Skeletal muscle satellite cell (primary cell): ENCODE measurements at regions not wholly inside any gene's neighbourhood (a gene's known extent, or its start where the extent isn't known, plus 50 kb on each side); places are given as distances from the start of the nearest gene placed in this dataset.
"Not testable (repeated sequence)": the region's sequence is repeated elsewhere in the genome, so short reads cannot be mapped to it uniquely, and the experiment has no call there.

Experiments used
- H3K27me3 ChIP-seq: 2 replicates; pipeline ENCODE4 v1.7.0; 2013; ENCODE audit warnings: low read length; ENCODE audit not compliant: control insufficient read depth, insufficient read depth
- H3K36me3 ChIP-seq: 2 replicates; pipeline ENCODE4 v1.7.0; 2013; ENCODE audit warnings: mild to moderate bottlenecking, control low read depth, low read length; ENCODE audit not compliant: insufficient read depth
- H3K4me1 ChIP-seq: 2 replicates; pipeline ENCODE4 v1.7.0; 2013; ENCODE audit warnings: low read length; ENCODE audit not compliant: control insufficient read depth, insufficient read depth
- H3K4me2 ChIP-seq: 2 replicates; pipeline ENCODE4 v1.7.0; 2013; ENCODE audit warnings: mild to moderate bottlenecking, low read length
- H3K4me3 ChIP-seq: 2 replicates; pipeline ENCODE4 v1.7.0; 2013; ENCODE audit warnings: low read length
- H3K9ac ChIP-seq: 2 replicates; pipeline ENCODE4 v1.7.0; 2013; ENCODE audit warnings: mild to moderate bottlenecking, low read depth, low read length, moderate library complexity
- H3K9me3 ChIP-seq: replicated peaks from 2 replicates; pipeline ENCODE4 v1.7.0; 2013; ENCODE audit warnings: mild to moderate bottlenecking, control low read depth, low read length

- not testable (repeated sequence) for H3K9ac ChIP-seq, H3K36me3 ChIP-seq, H3K4me1 ChIP-seq, H3K27me3 ChIP-seq, H3K9me3 ChIP-seq, H3K4me3 ChIP-seq, H3K4me2 ChIP-seq
Measured at GRCh38 chr21:5051303-5052018, 5469.9 kb upstream of the TPTE start.

GRCh38 chr21:5055027-5055754 is 5466.2 kb upstream of the TPTE start:
- H3K4me2 ChIP-seq, H3K4me1 ChIP-seq, H3K27me3 ChIP-seq, H3K9me3 ChIP-seq, H3K4me3 ChIP-seq, H3K9ac ChIP-seq, H3K36me3 ChIP-seq: not testable (repeated sequence)

- not testable (repeated sequence) for H3K9me3 ChIP-seq, H3K9ac ChIP-seq, H3K27me3 ChIP-seq, H3K4me3 ChIP-seq, H3K36me3 ChIP-seq, H3K4me1 ChIP-seq, H3K4me2 ChIP-seq
Measured at GRCh38 chr21:5055996-5056962, 5465.1 kb upstream of the TPTE start.

- H3K9me3 ChIP-seq, H3K36me3 ChIP-seq, H3K27me3 ChIP-seq: not testable (repeated sequence)
Measured at GRCh38 chr21:5057077-5057476, 5464.3 kb upstream of the TPTE start.

GRCh38 chr21:5060364-5061083 is 5460.9 kb upstream of the TPTE start:
- not testable (repeated sequence) for H3K27me3 ChIP-seq, H3K4me3 ChIP-seq, H3K4me1 ChIP-seq, H3K4me2 ChIP-seq, H3K36me3 ChIP-seq, H3K9me3 ChIP-seq, H3K9ac ChIP-seq

More at GRCh38 chr21:5057077-5057476, 5464.3 kb upstream of the TPTE start:
- not testable (repeated sequence) for H3K4me3 ChIP-seq, H3K9ac ChIP-seq, H3K4me2 ChIP-seq, H3K4me1 ChIP-seq

GRCh38 chr21:5064581-5065142 is 5456.7 kb upstream of the TPTE start:
- H3K4me2 ChIP-seq, H3K36me3 ChIP-seq, H3K4me3 ChIP-seq, H3K27me3 ChIP-seq, H3K4me1 ChIP-seq, H3K9ac ChIP-seq, H3K9me3 ChIP-seq: not testable (repeated sequence)

GRCh38 chr21:5065240-5066211 is 5455.9 kb upstream of the TPTE start:
- not testable (repeated sequence) for H3K4me3 ChIP-seq

GRCh38 chr21:5066682-5067251 is 5454.6 kb upstream of the TPTE start:
- not testable (repeated sequence) for H3K27me3 ChIP-seq, H3K9me3 ChIP-seq, H3K9ac ChIP-seq, H3K4me1 ChIP-seq, H3K4me3 ChIP-seq, H3K36me3 ChIP-seq, H3K4me2 ChIP-seq

More at GRCh38 chr21:5065240-5066211, 5455.9 kb upstream of the TPTE start:
- not testable (repeated sequence) for H3K9ac ChIP-seq, H3K4me1 ChIP-seq, H3K36me3 ChIP-seq, H3K9me3 ChIP-seq, H3K27me3 ChIP-seq, H3K4me2 ChIP-seq

GRCh38 chr21:5067326-5068048 is 5453.9 kb upstream of the TPTE start:
- not testable (repeated sequence) for H3K4me1 ChIP-seq, H3K27me3 ChIP-seq, H3K4me3 ChIP-seq, H3K9ac ChIP-seq, H3K36me3 ChIP-seq, H3K9me3 ChIP-seq, H3K4me2 ChIP-seq
